SK-N-MC (cell line): ENCODE measurements at regions not wholly inside any gene's neighbourhood (a gene's known extent, or its start where the extent isn't known, plus 50 kb on each side); places are given as distances from the start of the nearest gene placed in this dataset.

ENCODE experiments used
- EZH2 ChIP-seq: fragments of 200-600 bp; sonication (generic); IDR thresholded peaks from one replicate; pipeline ENCODE4 v1.6.1; 2017; ENCODE audit warnings: antibody characterized with exemption
- FOXP2 ChIP-seq: optimal IDR thresholded peaks from 2 replicates; pipeline ENCODE3; 2011; ENCODE audit warnings: mild to moderate bottlenecking, moderate library complexity; ENCODE audit not compliant: insufficient read depth; ENCODE audit errors: extremely low read length, control extremely low read depth
- POLR2AphosphoS5 ChIP-seq: IDR thresholded peaks from 2 replicates; pipeline ENCODE4 v1.6.1; 2012; ENCODE audit warnings: mild to moderate bottlenecking, low read depth, low read length, borderline replicate concordance

GRCh38 chr11:109554951-109555350 is 133.0 kb downstream of the C11orf87 start:
- TF ChIP-seq POLR2AphosphoS5: no peak
- no peak for TF ChIP-seq EZH2
- no peak for TF ChIP-seq FOXP2
